ENCODE measurements at regions not wholly inside any gene's neighbourhood (a gene's known extent, or its start where the extent isn't known, plus 50 kb on each side); places are given as distances from the start of the nearest gene placed in this dataset.
"Not testable (repeated sequence)": the region's sequence is repeated elsewhere in the genome, so short reads cannot be mapped to it uniquely, and the experiment has no call there.

DNA sequence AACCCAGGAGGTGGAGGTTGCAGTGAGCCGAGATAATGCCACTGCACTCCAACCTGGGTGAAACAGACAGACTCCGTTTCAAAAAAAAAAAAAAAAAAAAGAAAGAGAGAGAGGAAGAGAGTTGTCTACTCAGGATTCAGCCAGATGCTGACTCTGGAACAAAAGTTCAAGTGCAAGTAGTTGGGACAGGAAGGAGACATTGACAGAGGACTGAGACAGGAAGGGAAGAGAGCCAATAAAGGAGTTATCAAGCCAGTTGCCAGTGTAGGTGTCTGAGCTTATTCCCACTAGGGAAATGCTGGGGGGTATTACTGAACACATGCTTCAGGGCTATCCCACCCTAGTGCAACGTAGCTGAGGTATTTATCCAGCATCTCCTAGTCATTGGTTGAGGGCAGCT is 147.7 kb upstream of the SLC1A3 start:
- DNase-seq (ENCODE audit: extremely low spot score, insufficient read length, low read depth), result no peak
- FAIRE-seq, result no peak

DNA sequence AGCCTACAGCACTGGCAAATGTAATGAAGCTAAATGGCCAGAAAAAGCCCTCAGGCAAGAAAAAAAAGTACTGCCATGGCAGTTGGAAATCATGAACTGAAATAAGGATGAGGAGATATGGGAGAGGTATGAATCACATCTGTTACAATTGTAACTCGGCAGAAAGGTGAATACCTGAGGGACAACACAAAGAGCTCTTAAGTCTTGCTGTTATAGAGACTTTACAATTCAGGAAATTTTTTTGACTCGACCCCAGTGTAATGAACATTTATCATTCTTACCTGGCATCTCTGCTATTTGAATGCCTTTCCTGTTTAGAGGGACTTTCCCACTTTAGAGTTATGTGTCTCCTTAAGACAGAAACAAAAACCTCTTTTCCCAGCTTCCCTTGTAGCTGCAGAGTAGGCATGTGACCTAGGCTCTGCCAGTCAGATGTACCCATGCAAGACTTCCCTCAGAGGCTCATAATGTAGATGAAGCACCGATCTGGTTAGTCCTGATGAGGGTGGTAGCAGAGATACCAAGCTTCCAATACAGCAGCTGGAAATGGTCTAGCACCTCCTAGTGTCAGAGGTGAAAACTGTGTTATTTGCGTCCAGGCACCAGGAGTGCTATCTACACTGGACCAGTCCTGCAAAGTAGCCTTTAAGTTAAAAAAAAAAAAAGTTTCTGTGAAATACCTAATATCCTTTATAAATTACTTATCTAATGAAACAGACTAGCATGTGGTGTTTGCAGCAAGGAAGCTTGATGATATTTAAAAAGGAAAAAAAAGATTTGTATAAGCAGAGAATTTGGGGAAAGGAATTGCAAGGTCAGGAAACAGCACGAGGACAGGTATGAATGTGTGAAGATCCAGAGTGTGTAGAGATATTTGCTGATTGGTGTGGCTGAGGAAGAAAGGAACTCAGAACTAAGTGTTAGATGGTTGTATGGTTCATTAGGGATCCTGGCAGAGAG is 146.9 kb upstream of the SLC1A3 start:
- DNase-seq (ENCODE audit: extremely low spot score, insufficient read length, low read depth) (no peak), FAIRE-seq (no peak)

DNA sequence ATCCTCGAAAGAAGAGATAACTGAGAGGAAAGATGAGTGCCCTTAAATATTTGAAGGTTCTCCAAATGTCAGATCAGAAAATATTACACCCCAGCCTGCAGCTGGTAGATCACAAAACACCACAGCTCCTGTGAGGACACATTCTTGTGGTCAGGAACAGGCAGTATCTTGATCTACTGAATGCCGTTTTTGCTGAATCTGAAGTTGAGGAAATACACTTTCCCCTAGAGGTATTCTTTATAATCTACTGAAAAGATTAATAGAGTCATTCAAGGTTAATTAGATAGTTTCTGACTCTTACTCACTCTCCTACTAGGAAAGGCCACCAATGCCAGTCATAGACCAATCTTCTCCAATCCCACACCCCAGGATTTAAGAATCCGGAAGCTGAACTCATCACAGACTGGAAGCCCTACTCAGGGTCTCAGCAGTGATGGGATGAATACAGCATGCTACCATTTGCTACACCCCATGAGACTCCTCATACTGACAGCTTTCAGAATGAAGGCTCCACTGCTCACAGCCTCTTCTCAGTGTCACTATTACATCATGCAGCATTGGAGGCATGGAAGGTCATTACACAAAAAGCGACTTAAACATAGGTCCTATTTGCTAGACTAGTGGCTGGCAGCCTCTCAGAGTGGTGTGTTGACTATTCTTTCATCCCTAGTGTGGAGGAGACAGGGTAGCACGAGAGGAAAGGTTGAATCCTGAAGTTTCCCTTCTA is 143.9 kb upstream of the SLC1A3 start:
- FAIRE-seq (no peak), DNase-seq (ENCODE audit: extremely low spot score, insufficient read length, low read depth) (no peak)

DNA sequence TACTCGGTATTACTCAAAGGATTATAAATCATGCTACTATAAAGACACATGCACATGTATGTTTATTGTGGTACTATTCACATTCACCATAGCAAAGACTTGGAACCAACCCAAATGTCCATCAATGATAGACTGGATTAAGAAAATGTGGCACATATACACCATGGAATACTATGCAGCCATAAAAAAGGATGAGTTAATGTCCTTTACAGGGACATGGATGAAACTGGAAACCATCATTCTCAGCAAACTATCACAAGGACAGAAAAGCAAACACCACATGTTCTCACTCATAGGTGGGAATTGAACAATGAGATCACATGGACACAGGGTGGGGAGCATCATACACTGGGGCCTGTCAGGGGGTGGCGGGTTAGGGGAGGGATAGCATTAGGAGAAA is 130.5 kb upstream of the SLC1A3 start:
- FAIRE-seq; DNase-seq (ENCODE audit: extremely low spot score, insufficient read length, low read depth): not testable (repeated sequence)

DNA sequence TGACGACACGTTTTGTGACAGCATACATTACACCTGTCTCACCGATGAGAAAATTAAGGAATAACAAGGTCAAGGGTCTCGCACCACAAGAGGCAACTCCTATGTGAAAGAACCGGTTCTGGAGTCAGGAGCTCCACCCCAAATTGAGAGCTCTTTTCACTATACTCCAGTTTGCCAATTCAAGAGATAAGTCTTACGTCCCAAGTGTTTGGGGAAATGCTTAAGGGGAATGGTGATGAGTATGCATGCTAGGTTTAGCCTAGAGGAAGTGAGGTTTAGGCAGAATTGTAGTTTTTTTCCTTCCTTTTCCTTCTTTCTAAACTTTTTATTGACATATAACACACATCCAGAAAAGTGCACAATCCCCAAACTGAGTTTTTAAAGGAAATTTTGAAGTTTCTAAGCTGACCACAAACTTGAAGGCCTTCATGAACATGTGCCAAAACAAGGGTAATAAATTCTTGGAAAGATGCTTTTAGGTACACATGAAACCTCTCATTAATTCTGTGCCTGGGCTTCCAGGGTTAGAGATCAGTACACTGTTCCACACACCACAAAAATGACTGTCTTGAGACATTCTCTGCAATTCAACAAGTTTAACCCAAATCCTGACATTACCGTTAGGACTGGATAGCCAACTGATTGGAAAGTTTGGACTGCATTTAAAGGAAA is 127.6 kb upstream of the SLC1A3 start:
- FAIRE-seq (no peak), DNase-seq (ENCODE audit: extremely low spot score, insufficient read length, low read depth) (no peak)

DNA sequence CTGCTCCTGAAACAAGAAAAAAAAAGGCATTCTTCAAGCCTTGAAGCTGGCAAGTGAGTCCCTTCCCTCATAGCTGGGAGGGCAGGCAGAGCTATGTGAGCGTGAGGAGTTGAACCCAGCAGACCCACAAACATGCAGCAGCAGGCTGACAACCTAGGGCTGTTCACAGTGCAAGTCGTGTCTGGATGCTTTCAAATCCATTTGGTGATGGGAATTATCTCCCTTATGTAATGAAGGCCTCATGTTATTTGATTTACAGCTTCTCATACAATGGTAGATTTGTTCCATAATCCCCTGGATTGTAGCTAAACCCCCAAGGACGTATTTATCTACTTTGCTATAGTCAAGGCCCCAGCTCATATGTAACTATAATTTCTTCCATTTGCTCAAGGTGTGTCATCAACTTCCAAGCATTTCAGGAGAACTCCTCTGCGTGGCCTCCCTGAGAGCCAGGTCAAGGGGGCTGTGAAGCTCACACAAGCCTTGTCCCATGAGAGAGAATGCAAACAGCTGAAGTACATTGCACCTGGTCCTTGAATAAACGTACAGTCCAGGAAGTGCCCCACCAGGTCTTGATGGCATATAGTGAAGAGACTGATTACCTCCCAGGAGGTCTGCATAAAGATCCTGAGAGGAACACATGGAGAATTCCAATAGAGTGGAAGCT is 124.8 kb upstream of the SLC1A3 start:
- no peak for FAIRE-seq
- no peak for DNase-seq (ENCODE audit: extremely low spot score, insufficient read length, low read depth)

DNA sequence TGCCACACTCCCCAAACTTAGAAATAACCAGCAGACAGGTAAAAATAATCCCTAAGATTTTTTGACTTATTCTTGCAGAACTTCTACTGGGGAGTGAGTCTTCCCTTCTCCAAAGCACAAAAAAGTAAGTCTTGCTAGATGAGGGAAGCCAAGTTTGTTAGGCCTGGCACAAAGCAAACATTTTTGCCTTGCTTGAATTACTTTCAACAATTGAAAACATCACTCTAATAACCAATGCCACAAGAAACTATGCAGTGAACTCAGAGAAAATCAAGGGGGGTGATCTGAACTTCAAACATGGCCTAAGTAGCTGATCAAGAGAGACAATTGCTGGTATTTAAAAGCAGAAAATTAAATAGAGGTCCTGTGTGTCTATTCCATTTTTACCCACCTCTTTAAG is 123.6 kb upstream of the SLC1A3 start:
- no peak for FAIRE-seq

DNA sequence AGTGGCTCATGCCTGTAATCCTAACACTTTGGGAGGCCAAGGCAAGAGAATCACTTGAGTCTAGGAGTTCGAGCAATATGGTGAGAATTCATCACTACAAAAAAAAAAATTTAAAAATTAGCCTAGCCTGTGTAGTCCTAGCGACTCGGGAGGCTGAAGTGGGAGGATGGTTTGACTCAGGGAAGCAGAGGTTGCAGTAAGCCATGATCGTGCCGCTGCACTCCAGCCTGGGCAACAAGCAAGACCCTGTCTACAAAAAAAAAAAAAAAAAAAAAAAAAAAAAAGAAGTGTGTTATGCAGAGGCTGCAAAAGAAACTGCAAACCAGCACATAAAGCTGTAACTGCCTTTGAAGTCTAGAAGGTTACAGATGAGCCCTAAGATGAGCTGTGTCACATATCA is 116.9 kb upstream of the SLC1A3 start:
- DNase-seq (ENCODE audit: extremely low spot score, insufficient read length, low read depth), result no peak
- no peak for FAIRE-seq

More for the DNA sequence above, 123.6 kb upstream of the SLC1A3 start:
- DNase-seq (ENCODE audit: extremely low spot score, insufficient read length, low read depth), result no peak

DNA sequence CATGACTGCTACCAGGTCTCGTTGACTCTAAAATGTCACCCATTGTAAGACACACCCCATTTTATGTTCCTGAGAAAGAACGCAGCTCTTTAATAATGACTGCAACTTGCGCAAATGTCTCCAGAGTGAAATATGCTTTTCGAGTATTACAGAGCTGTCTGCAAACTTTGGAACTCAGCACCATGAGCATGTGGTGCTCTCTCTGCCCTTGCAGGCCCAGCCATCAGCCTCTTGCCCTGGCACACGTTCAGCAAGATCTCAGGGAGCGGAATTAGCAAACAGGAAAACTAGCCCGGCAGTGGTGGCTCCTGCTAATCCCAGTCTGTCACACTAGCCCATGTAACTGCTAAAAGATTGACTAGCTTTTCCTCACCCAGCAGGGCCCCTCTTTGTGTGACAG is 114.5 kb upstream of the SLC1A3 start:
- DNase-seq (ENCODE audit: extremely low spot score, insufficient read length, low read depth), result no peak
- FAIRE-seq, result no peak

DNA sequence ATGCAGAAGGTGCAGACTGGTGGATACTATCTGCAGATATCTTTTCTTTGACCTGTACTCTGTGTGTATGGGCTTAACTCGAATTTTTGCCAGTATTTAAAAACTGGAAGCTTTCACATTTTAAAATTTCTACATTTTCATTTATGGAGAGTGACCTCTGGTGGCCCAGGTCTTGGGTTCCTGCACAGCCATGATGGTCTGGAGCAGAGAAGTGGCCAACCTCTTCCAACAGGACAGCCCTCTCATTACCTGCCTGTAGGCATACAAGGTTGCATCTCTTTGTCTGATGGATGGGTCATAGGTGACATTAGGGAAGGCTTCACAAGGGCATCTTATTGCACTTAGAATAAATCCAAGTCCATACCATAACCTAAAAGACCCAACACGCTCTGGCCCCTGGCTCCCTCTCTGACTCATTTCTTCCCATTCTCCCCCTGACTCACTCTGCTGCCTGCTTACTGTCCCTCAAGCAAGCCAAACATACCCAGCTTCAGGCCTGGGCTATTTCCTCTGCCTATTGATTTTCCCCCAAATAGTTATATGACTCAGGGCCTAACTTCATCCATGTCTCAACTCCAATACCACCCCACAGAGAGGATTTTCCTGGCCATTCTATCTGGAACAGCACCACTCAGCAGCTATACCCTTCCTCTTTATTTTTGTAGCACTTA is 113.3 kb upstream of the SLC1A3 start:
- FAIRE-seq (no peak), DNase-seq (ENCODE audit: extremely low spot score, insufficient read length, low read depth) (no peak)

DNA sequence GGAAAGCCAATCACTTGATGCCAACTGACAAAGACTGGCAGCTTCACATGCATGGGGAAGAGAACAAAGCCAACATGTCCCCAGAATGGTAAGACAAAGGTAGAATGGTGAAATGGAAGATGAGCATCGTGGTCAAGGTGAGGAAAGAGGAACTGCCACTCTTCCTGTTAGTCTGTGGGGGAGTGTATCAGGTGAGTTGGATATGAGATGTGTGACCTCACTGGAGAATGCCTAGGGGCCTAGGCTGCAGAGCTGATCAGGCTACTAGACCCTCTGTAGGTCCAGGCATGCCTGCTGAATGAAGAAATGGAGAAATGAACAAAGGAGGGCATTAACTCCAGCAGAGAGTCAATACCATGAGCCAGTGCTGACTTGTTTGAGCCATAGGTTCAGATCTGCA is 112.4 kb upstream of the SLC1A3 start:
- no peak for FAIRE-seq

DNA sequence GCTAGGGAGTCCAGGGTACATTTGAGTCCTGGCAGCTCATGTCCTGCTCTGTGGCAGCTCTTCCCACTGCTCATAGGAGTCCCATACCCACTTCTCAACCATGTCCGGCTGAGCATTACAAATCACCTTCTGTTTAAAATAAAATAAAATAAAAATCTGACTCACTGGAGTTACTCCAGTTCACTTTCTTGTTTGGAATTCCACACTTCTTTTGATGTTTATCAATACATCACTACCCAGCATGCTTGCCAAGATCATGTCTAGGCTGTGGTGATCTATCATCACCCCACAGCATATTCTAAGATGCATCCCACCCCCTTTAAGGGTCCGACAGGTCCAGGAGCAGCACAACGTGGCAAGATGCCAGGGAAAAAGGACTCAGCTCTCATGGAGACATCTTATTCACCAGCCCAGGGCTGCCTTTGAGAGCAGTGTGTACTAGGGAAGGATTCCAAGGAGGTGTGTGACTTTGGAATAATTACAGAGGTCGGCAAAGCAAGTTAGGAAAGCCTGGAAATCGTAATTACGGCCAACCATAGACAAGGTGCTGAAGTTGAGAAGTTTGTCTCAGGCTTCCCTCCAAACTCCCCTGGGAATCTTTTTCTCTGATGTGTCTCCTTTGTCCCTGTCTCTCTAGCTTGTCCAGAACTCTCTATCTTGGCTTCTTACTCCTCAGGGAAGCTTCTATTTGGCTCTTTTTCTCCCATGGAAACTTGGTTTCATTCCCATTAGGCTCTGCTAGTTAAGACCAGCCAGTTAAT is 111.4 kb upstream of the SLC1A3 start:
- no peak for FAIRE-seq
- DNase-seq (ENCODE audit: extremely low spot score, insufficient read length, low read depth), result no peak

More for the DNA sequence above, 112.4 kb upstream of the SLC1A3 start:
- DNase-seq (ENCODE audit: extremely low spot score, insufficient read length, low read depth), result no peak

DNA sequence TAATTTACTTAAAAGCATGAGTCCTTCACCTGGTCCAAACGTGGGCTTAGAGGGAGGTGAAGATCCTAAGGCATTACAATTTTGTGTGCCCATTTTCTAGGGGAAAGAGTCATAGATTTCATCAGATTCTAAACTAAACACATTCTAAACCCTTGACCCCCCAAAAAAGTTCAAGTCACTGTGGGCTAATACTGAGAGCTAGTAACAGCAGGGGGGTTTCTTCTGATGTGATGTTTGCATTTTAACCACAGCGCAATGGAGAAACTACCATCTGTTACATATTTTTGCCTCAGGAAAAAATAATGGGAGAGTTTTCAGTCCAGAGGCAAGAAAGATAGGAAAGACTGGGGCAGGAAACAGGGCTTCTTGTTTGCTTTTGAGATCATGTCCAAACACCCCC is 110.8 kb upstream of the SLC1A3 start:
- DNase-seq (ENCODE audit: extremely low spot score, insufficient read length, low read depth) (no peak), FAIRE-seq (no peak)

DNA sequence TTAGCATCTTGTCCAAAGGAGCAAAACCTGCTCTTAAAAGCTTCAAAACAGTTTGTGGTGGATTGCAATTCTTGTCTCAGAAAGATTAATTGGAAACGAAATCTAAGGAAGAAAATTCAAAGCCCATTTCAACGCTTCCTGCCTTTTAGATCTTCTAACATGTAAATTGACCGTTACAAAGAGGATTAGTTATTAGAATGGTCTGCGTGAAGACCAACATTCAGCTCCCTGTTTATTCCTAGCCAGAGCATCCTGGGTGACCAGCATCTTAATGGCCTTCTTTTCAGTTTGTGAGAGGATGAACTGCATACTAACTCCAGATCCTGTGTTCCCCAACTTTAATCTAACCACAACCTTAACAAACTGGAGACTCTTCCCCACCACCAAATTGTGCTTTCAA is 109.9 kb upstream of the SLC1A3 start:
- DNase-seq (ENCODE audit: extremely low spot score, insufficient read length, low read depth) (no peak), FAIRE-seq (no peak)

DNA sequence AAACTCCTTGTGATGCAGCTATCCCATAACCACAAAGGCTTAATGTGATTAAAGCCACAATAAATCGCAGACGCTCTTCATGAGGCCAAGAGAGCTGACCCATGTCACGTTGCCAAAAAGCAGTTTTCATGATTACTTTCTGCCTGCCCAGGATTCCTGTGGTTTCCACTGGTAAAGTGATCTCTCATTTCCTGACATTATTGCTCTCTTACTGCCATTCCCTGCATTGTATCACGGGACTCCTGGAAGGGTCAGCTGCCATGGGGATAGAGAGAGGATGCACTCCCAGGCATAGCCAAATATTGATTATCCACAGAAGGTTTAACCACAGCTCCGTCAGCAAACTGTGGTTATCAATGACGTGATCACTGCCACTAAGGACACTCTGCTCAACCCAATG is 103.8 kb upstream of the SLC1A3 start:
- DNase-seq (ENCODE audit: extremely low spot score, insufficient read length, low read depth) (no peak), FAIRE-seq (no peak)

DNA sequence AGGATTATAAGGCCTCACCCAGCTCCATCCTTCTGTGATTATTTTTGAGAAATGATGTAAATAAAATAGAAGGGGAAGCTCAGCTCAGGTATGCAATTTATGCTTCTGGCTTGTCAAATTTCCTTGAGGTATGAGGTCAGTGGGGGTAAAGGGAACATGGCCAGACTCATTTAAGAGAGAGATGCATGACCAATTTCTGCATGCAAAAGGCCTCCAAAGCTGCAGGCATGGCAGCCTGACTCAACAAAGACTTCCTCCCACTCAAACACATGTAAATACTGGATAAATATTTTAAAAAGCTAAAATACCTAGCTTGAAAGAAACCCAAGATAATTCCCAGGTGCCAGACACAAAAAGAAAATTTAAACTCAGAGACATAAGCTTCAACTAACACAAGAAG is 101.4 kb upstream of the SLC1A3 start:
- no peak for DNase-seq (ENCODE audit: extremely low spot score, insufficient read length, low read depth)
- FAIRE-seq, result no peak

DNA sequence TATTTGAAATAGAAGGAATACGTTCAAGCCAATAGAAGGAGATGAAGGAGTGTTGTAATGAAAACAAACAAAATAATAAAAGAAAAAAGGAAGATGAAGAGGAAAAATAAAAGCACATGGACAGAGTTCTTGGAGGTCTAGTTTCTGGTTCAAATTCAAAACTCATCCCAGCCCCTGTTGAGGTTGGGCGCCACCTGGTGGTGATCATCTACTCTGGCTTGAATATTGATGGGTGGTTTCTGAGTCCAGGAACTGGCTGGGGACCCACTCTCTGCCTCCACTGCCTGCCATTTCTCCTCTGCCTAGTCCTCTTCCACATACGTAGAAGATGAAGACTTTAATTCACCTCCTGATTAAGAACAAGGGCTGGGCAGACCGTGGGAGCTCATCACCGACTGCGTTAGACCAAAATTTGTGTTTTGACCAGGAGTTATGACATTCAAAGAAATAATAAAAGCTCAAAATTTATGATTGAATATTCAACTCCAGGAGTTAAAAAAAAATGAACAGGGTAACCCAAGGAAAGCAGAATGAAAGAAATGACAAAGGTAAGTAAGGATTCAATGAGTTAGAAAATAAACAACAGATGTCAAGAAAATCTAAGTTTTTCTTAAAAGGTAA is 99.0 kb upstream of the SLC1A3 start:
- peak; percentile 82 for FAIRE-seq
- peak; percentile 29 for DNase-seq (ENCODE audit: extremely low spot score, insufficient read length, low read depth)

DNA sequence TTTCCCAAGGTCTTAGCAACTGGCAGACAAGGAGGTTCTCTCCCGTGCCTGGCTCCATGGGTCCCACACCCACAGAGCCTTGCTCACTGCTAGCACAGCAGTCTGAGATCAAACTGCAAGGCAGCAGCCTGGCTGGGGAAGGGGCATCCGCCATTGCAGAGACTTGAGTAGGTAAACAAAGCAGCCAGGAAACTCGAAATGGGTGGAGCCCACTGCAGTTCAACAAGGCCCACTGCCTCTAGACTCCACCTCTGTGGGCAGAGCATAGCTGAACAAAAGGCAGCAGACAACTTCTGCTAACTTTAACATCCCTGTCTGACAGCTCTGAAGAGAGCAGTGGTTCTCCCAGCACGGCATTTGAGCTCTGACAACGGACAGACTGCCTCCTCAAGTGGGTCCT is 98.1 kb upstream of the SLC1A3 start:
- not testable (repeated sequence) for FAIRE-seq; DNase-seq (ENCODE audit: extremely low spot score, insufficient read length, low read depth)
